ENCODE measurements at regions not wholly inside any gene's neighbourhood (a gene's known extent, or its start where the extent isn't known, plus 50 kb on each side); places are given as distances from the start of the nearest gene placed in this dataset.

DNA sequence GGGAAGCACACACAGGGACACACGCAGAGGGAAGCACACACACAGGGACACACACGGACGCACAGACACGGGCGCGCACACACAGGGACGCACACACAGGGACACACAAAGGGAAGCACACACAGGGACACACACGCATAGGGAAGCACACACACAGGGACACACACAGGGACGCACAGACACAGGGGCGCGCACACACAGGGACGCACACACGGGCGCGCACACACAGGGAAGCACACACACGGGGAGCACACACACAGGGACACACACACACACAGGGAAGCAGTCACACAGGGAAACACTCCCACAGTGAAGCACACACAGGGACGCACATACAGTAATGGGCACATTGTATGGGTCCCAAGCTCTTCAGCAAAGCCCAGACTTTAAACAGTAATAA, 685.3 kb downstream of the TRIML1 start (continued):
- no peak for TF ChIP-seq ZBTB33 (IDR thresholded peaks at IDR 0.05; ENCODE audit: extremely low read depth, insufficient replicate concordance, low read length)
- TF ChIP-seq, protein P1, sequence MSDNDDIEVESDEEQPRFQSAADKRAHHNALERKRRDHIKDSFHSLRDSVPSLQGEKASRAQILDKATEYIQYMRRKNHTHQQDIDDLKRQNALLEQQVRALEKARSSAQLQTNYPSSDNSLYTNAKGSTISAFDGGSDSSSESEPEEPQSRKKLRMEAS (IDR thresholded peaks at IDR 0.05), result no peak
- TF ChIP-seq FOSL1 (IDR thresholded peaks at IDR 0.05; ENCODE audit: low read depth), result no peak
- no peak for TF ChIP-seq SIN3A (IDR thresholded peaks at IDR 0.05; ENCODE audit: low read depth)
- no peak for TF ChIP-seq JUND (IDR thresholded peaks at IDR 0.05)

GRCh38 chr4:188826393-188826792, 687.2 kb downstream of the TRIML1 start:
- no peaks in the 10 kb centered on the region for H3K79me2 ChIP-seq (ENCODE audit: insufficient read depth, low read length)
- H3K9me3 ChIP-seq (ENCODE audit: control insufficient read depth in 1 of 2, insufficient read depth in 1 of 2, low read depth in 1 of 2, low read length in 2 of 2), result no peaks in the 10 kb centered on the region
- H4K20me1 ChIP-seq (ENCODE audit: insufficient read depth), result no peaks in the 10 kb centered on the region
- ChIA-PET CTCF (no interaction called here), POLR2A (no interaction called here), RAD21 (ENCODE audit: low non-redundant PET in 1 of 2, low total read pairs in 2 of 2, uncharacterized antibody in 2 of 2, unreplicated experiment in 2 of 2) (no interaction called here)
- no peak overlapping the region for H3K4me3 ChIP-seq (replicated peaks in 1 of 2; ENCODE audit: low read depth in 1 of 2, low read length in 2 of 2)
- no peak for DNase-seq (ENCODE audit: low read depth, low spot score)
- no peak overlapping the region for H3K27ac ChIP-seq (ENCODE audit: low read depth, low read length)
- no peak overlapping the region for H3K9ac ChIP-seq (ENCODE audit: low read length)
- no peak overlapping the region for H2AFZ ChIP-seq (ENCODE audit: low read depth, low read length, poor library complexity, severe bottlenecking)
- ATAC-seq, result no peak
- TF ChIP-seq, protein P2, sequence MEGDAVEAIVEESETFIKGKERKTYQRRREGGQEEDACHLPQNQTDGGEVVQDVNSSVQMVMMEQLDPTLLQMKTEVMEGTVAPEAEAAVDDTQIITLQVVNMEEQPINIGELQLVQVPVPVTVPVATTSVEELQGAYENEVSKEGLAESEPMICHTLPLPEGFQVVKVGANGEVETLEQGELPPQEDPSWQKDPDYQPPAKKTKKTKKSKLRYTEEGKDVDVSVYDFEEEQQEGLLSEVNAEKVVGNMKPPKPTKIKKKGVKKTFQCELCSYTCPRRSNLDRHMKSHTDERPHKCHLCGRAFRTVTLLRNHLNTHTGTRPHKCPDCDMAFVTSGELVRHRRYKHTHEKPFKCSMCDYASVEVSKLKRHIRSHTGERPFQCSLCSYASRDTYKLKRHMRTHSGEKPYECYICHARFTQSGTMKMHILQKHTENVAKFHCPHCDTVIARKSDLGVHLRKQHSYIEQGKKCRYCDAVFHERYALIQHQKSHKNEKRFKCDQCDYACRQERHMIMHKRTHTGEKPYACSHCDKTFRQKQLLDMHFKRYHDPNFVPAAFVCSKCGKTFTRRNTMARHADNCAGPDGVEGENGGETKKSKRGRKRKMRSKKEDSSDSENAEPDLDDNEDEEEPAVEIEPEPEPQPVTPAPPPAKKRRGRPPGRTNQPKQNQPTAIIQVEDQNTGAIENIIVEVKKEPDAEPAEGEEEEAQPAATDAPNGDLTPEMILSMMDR (IDR thresholded peaks at IDR 0.05 in 2 of 3, conservative IDR thresholded peaks at IDR 0.05 in 1 of 3; ENCODE audit: borderline replicate concordance in 1 of 3, insufficient read depth in 1 of 3, low read depth in 2 of 3, low read length in 2 of 3), result no peak
- TF ChIP-seq CEBPB (IDR thresholded peaks at IDR 0.05; ENCODE audit: low read depth) (no peak), ELF1 (IDR thresholded peaks at IDR 0.05; ENCODE audit: borderline replicate concordance, low read depth) (no peak), REST (IDR thresholded peaks at IDR 0.05; ENCODE audit: low read depth) (no peak), FOSL1 (IDR thresholded peaks at IDR 0.05; ENCODE audit: low read depth) (no peak)
- no peaks in the 10 kb centered on the region for H3K36me3 ChIP-seq (ENCODE audit: control insufficient read depth in 1 of 2, insufficient read depth in 2 of 2, low read length in 2 of 2)
- peaks cover 0 to 10% of the 10 kb centered on the region in 2 experiments; a peak in 3 of 4 replicates for H3K4me1 ChIP-seq (ENCODE audit: control insufficient read depth in 1 of 2, insufficient read depth in 2 of 2, low read length in 2 of 2)
- H3K4me2 ChIP-seq (ENCODE audit: low read length), result no peak overlapping the region
- H3K27me3 ChIP-seq (ENCODE audit: insufficient read depth, low read length), result no peaks in the 10 kb centered on the region
- no peaks in the 10 kb centered on the region; the same call in 1 of the 2 replicates for H3K9me2 ChIP-seq (ENCODE audit: insufficient read depth)
- BruUV-seq (replicated peaks), result no TSS peak
- intact Hi-C loops (cut with micrococcal nuclease), result no loop called here
